Endothelial cell of umbilical vein (primary cell): ENCODE measurements at regions not wholly inside any gene's neighbourhood (a gene's known extent, or its start where the extent isn't known, plus 50 kb on each side); places are given as distances from the start of the nearest gene placed in this dataset.

Source experiments
- BruUV-seq: library from RNA; stranded (reverse); fragments of 400-500 nt; replicated peaks from 2 replicates; lab custom pipeline; 2021; lab: Mats Ljungman, UMichigan
- CTCF ChIA-PET: fragments of 300-600, 350-600 bp; sonication (Branson Sonifier 250); formaldehyde crosslinking; loops from one replicate; lab custom pipeline; 2021; ENCODE audit warnings: antibody characterized with exemption, inconsistent platforms; lab: Charles Lee
- POLR2A ChIA-PET: fragments of 300-600, 350-600 bp; sonication (Branson Sonifier 250); formaldehyde crosslinking; loops from one replicate; lab custom pipeline; 2021; ENCODE audit warnings: antibody characterized with exemption, inconsistent platforms; lab: Charles Lee
- DNase-seq: peaks from one replicate; pipeline ENCODE4 v3.0.0-alpha.2; 2011; ENCODE audit warnings: low read depth, low spot score
- FAIRE-seq: peaks from 2 replicates; lab custom pipeline; 2011; peaks lifted over from hg19 to GRCh38; lab: Jason Lieb, UNC
- H2AFZ ChIP-seq: 2 replicates; pipeline ENCODE4 v1.6.0; 2012; ENCODE audit warnings: low read depth, low read length, control low read depth, inconsistent platforms
- H3K27ac ChIP-seq: 2 replicates; pipeline ENCODE4 v1.5.1; 2011; ENCODE audit warnings: low read depth, mild to moderate bottlenecking, control low read depth, low read length, moderate library complexity; ENCODE audit not compliant: insufficient read depth
- H3K27me3 ChIP-seq, 2 experiments: 2 replicates each; pipeline versions ENCODE4 v1.6.0 to v1.6.1; 2011; ENCODE audit warnings: low read length in 2 of 2, mixed read lengths in 1 of 2; ENCODE audit not compliant: control insufficient read depth in 2 of 2, insufficient read depth in 2 of 2
- H3K36me3 ChIP-seq, 2 experiments: 2 replicates in 1 of 2; 3 replicates in 1 of 2; pipeline ENCODE4 v1.5.1; 2011; ENCODE audit warnings: low read length in 2 of 2, mild to moderate bottlenecking in 1 of 2, moderate library complexity in 1 of 2; ENCODE audit not compliant: control insufficient read depth in 2 of 2, insufficient read depth in 2 of 2; ENCODE audit errors: extremely low read depth in 1 of 2
- H3K4me1 ChIP-seq: 3 replicates; pipeline ENCODE4 v1.5.1; 2011; ENCODE audit warnings: mild to moderate bottlenecking, low read length; ENCODE audit not compliant: control insufficient read depth, insufficient read depth; ENCODE audit errors: extremely low read depth
- H3K4me2 ChIP-seq: 2 replicates; pipeline ENCODE4 v1.6.1; 2011; ENCODE audit warnings: low read length, control low read depth, mixed read lengths; ENCODE audit not compliant: insufficient read depth
- H3K4me3 ChIP-seq, 3 experiments: fragments of 200-600 bp in 1 of 3; sonication (generic), shearing (Covaris generic) in 1 of 3; replicated peaks in 1 of 3; 2 replicates each; pipeline ENCODE4 v1.5.1; 2011 to 2016; ENCODE audit warnings: control low read depth in 3 of 3, low read length in 3 of 3, mild to moderate bottlenecking in 2 of 3, inconsistent platforms in 1 of 3, low read depth in 1 of 3, moderate library complexity in 1 of 3; ENCODE audit not compliant: insufficient read depth in 1 of 3
- H3K79me2 ChIP-seq: 2 replicates; pipeline ENCODE4 v1.6.0; 2012; ENCODE audit warnings: low read length, inconsistent platforms; ENCODE audit not compliant: control insufficient read depth, insufficient read depth
- H3K9ac ChIP-seq: replicated peaks from 2 replicates; pipeline ENCODE3; 2011; ENCODE audit warnings: low read length, control low read depth; ENCODE audit not compliant: insufficient read depth; ENCODE audit errors: extremely low read depth
- H3K9me1 ChIP-seq: replicated peaks from 3 replicates; pipeline ENCODE4 v1.6.0; 2011; ENCODE audit warnings: mild to moderate bottlenecking, low read length; ENCODE audit not compliant: control insufficient read depth, insufficient read depth; ENCODE audit errors: extremely low read depth
- H3K9me3 ChIP-seq: replicated peaks from 2 replicates; pipeline ENCODE4 v1.5.1; 2012; ENCODE audit warnings: low read length, inconsistent platforms; ENCODE audit not compliant: control insufficient read depth, insufficient read depth
- H4K20me1 ChIP-seq: replicated peaks from 2 replicates; pipeline ENCODE3; 2011; ENCODE audit warnings: mild to moderate bottlenecking, low read length; ENCODE audit not compliant: control insufficient read depth, insufficient read depth; ENCODE audit errors: extremely low read depth
- EZH2 ChIP-seq: IDR thresholded peaks from 2 replicates; pipeline ENCODE4 v1.6.1; 2012; ENCODE audit warnings: borderline replicate concordance, low read depth, mild to moderate bottlenecking, moderate library complexity, low read length, inconsistent platforms; ENCODE audit not compliant: severe bottlenecking
- FOS ChIP-seq: IDR thresholded peaks from 2 replicates; pipeline ENCODE4 v1.6.1; 2011; ENCODE audit warnings: mild to moderate bottlenecking, low read length, moderate library complexity, borderline replicate concordance; ENCODE audit not compliant: insufficient read depth
- GATA2 ChIP-seq: IDR thresholded peaks from 2 replicates; pipeline ENCODE4 v1.7.0; 2011; ENCODE audit warnings: low read depth, mild to moderate bottlenecking, moderate library complexity, mixed read lengths, low read length; ENCODE audit not compliant: insufficient read length, insufficient read depth
- MAX ChIP-seq: IDR thresholded peaks from 2 replicates; pipeline ENCODE4 v1.6.1; 2011; ENCODE audit not compliant: insufficient read depth, insufficient read length
- POLR2A ChIP-seq: IDR thresholded peaks from 2 replicates; pipeline ENCODE4 v1.6.1; 2012; ENCODE audit warnings: low read depth, mild to moderate bottlenecking, control low read depth, low read length
- dilution Hi-C: fragments of 300-500 bp; cut with MboI; formaldehyde crosslinking; loops from one replicate; pipeline ENCODE4 v1.15.0; 2019; ENCODE audit warnings: low sequenced_read_pairs; ENCODE audit not compliant: extremely low pct_ligation_motif_present
- intact Hi-C: fragments of 100-400 bp; cut with micrococcal nuclease; formaldehyde crosslinking; loops from one replicate; pipeline ENCODE4 v1.10.0; 2022
- TF ChIP-seq, protein P1 (sequence below), 2 donors: IDR thresholded peaks; 1 replicate in 1 of 2; 2 replicates in 1 of 2; pipeline ENCODE4 v1.5.1; 2011; ENCODE audit warnings: low read length in 2 of 2, mild to moderate bottlenecking in 2 of 2, moderate library complexity in 2 of 2, control low read depth in 1 of 2, inconsistent platforms in 1 of 2, low read depth in 1 of 2; ENCODE audit not compliant: insufficient read depth in 1 of 2; ENCODE audit errors: extremely low read depth in 1 of 2

- Histone ChIP-seq H3K4me3 (no peak overlapping the region), H3K4me1 (no peaks in the 10 kb centered on the region), H2AFZ (no peak overlapping the region), H3K9me1 (no peaks in the 10 kb centered on the region), H3K79me2 (no peaks in the 10 kb centered on the region), H3K4me2 (no peak overlapping the region), H3K9me3 (no peaks in the 10 kb centered on the region), H3K9ac (no peak overlapping the region), H3K27ac (no peak overlapping the region), H3K27me3 (no peaks in the 10 kb centered on the region), H3K36me3 (no peaks in the 10 kb centered on the region), H4K20me1 (no peaks in the 10 kb centered on the region)
- no TSS peak for BruUV-seq
- POLR2A ChIA-PET, result no interaction called here
- CTCF ChIA-PET, result no interaction called here
- DNase-seq (no peak), FAIRE-seq (no peak)
- intact Hi-C loops, result no loop called here
- TF ChIP-seq EZH2 (no peak), GATA2 (no peak), MAX (no peak), POLR2A (no peak), FOS (no peak)
- TF ChIP-seq, protein P1, sequence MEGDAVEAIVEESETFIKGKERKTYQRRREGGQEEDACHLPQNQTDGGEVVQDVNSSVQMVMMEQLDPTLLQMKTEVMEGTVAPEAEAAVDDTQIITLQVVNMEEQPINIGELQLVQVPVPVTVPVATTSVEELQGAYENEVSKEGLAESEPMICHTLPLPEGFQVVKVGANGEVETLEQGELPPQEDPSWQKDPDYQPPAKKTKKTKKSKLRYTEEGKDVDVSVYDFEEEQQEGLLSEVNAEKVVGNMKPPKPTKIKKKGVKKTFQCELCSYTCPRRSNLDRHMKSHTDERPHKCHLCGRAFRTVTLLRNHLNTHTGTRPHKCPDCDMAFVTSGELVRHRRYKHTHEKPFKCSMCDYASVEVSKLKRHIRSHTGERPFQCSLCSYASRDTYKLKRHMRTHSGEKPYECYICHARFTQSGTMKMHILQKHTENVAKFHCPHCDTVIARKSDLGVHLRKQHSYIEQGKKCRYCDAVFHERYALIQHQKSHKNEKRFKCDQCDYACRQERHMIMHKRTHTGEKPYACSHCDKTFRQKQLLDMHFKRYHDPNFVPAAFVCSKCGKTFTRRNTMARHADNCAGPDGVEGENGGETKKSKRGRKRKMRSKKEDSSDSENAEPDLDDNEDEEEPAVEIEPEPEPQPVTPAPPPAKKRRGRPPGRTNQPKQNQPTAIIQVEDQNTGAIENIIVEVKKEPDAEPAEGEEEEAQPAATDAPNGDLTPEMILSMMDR (IDR thresholded peaks at IDR 0.05; ENCODE audit: extremely low read depth in 1 of 2, insufficient read depth in 1 of 2, low read depth in 1 of 2, low read length in 2 of 2), result no peak
- dilution Hi-C loops, result no loop called here
Measured at GRCh38 chr2:145541028-145541427, 1021.1 kb upstream of the ZEB2 start.
